ENCODE measurements at regions not wholly inside any gene's neighbourhood (a gene's known extent, or its start where the extent isn't known, plus 50 kb on each side); places are given as distances from the start of the nearest gene placed in this dataset.

- 76 to 92% (median 83%) methylated on average over 2 of the region's 2 CpGs for WGBS, 5 donors
- Histone ChIP-seq H3K27ac (no peak overlapping the region), H3K9me3 (no peaks in the 10 kb centered on the region), H3K4me3 (no peak overlapping the region), H3K4me1 (no peaks in the 10 kb centered on the region), H3K27me3 (no peaks in the 10 kb centered on the region), H3K36me3 (no peaks in the 10 kb centered on the region)
- TF ChIP-seq POLR2A (IDR thresholded peaks at IDR 0.05) (no peak), POLR2AphosphoS5 (IDR thresholded peaks at IDR 0.05) (no peak), CTCF (IDR thresholded peaks at IDR 0.05) (no peak), EP300 (IDR thresholded peaks at IDR 0.05) (no peak)
- no peak for DNase-seq
- intact Hi-C loops (cut with DNase I; ENCODE audit: low total_unique reads): no loop called here
These were observed 787.4 kb downstream of the AACS start for GRCh38 chr12:125852679-125853078.

GRCh38 chr12:125853670-125854069 is 788.4 kb downstream of the AACS start:
- Histone ChIP-seq H3K4me3 (no peak overlapping the region), H3K4me1 (no peaks in the 10 kb centered on the region), H3K36me3 (no peaks in the 10 kb centered on the region), H3K9me3 (no peaks in the 10 kb centered on the region), H3K27me3 (no peaks in the 10 kb centered on the region), H3K27ac (no peak overlapping the region)
- intact Hi-C loops (cut with DNase I; ENCODE audit: low total_unique reads): no loop called here
- no peak for TF ChIP-seq POLR2A (IDR thresholded peaks at IDR 0.05)
- TF ChIP-seq POLR2AphosphoS5 (IDR thresholded peaks at IDR 0.05): no peak
- TF ChIP-seq EP300 (IDR thresholded peaks at IDR 0.05): no peak
- no peak for TF ChIP-seq CTCF (IDR thresholded peaks at IDR 0.05)
- DNase-seq: no peak
- WGBS, 5 donors: 71 to 90% (median 80%) methylated on average over 1 of the region's 1 CpG

- Histone ChIP-seq H3K27ac (no peak overlapping the region), H3K9me3 (peaks cover 0 to 8% (median 7%) of the 10 kb centered on the region in 4 donors), H3K4me3 (no peak overlapping the region), H3K27me3 (peaks cover 0 to 3% (median under 1%) of the 10 kb centered on the region in 3 donors), H3K36me3 (no peaks in the 10 kb centered on the region), H3K4me1 (peaks cover 0 to 2% (median 0%) of the 10 kb centered on the region in 4 donors)
- intact Hi-C loops (cut with DNase I; ENCODE audit: low total_unique reads): no loop called here
- no peak for DNase-seq
- TF ChIP-seq POLR2AphosphoS5 (IDR thresholded peaks at IDR 0.05): no peak
- no peak for TF ChIP-seq POLR2A (IDR thresholded peaks at IDR 0.05)
- TF ChIP-seq EP300 (IDR thresholded peaks at IDR 0.05): no peak
- TF ChIP-seq CTCF (IDR thresholded peaks at IDR 0.05): no peak
- WGBS, 5 donors: 18 to 56% (median 31%) methylated on average over 3 of the region's 3 CpGs
These were observed 791.1 kb downstream of the AACS start for GRCh38 chr12:125856366-125856765.

- H3K4me1 ChIP-seq: peaks cover 0 to 7% (median 0%) of the 10 kb centered on the region in 4 donors
- no peaks in the 10 kb centered on the region for H3K36me3 ChIP-seq
- H3K27ac ChIP-seq: no peak overlapping the region
- TF ChIP-seq CTCF (IDR thresholded peaks at IDR 0.05): no peak
- no peak for TF ChIP-seq EP300 (IDR thresholded peaks at IDR 0.05)
- TF ChIP-seq POLR2A (IDR thresholded peaks at IDR 0.05): no peak
- intact Hi-C loops (cut with DNase I; ENCODE audit: low total_unique reads): no loop called here
- WGBS, 5 donors: 58 to 65% (median 62%) methylated on average over 3 of the region's 3 CpGs
- H3K27me3 ChIP-seq: peaks cover 0 to 7% (median 6%) of the 10 kb centered on the region in 3 donors
- no peak overlapping the region for H3K4me3 ChIP-seq
- no peak for DNase-seq
- H3K9me3 ChIP-seq: peaks cover 0 to 12% (median 11%) of the 10 kb centered on the region in 4 donors
These were observed 791.7 kb downstream of the AACS start for GRCh38 chr12:125856896-125857295.

All from stomach (tissue), 8 donors.